ENCODE measurements at regions not wholly inside any gene's neighbourhood (a gene's known extent, or its start where the extent isn't known, plus 50 kb on each side); places are given as distances from the start of the nearest gene placed in this dataset.

- Histone ChIP-seq H3K9me3 (ENCODE audit: low read length) (no peaks in the 10 kb centered on the region), H3K4me2 (ENCODE audit: low read length) (no peak overlapping the region), H3K36me3 (ENCODE audit: insufficient read depth, low read length) (no peaks in the 10 kb centered on the region), H2AFZ (ENCODE audit: low read depth, low read length) (no peak overlapping the region), H3K27ac (ENCODE audit: low read length) (no peak overlapping the region), H3K9ac (ENCODE audit: low read length) (no peak overlapping the region), H4K20me1 (ENCODE audit: insufficient read depth) (no peaks in the 10 kb centered on the region), H3K4me3 (ENCODE audit: low read length) (no peak overlapping the region), H3K9me2 (ENCODE audit: insufficient read depth, low read length) (no peaks in the 10 kb centered on the region), H3K79me2 (replicated peaks; ENCODE audit: insufficient read depth, low read length) (no peaks in the 10 kb centered on the region), H3F3A (ENCODE audit: insufficient read depth, low read length, poor library complexity, severe bottlenecking) (no peaks in the 10 kb centered on the region), H3K27me3 (ENCODE audit: insufficient read depth, low read depth, low read length) (no peaks in the 10 kb centered on the region)
- no peak for TF ChIP-seq MXI1 (conservative IDR thresholded peaks at IDR 0.05; ENCODE audit: poor library complexity, severe bottlenecking)
- no peak for TF ChIP-seq SMC3 (conservative IDR thresholded peaks at IDR 0.05; ENCODE audit: poor library complexity)
- no peak for TF ChIP-seq EZH2 (IDR thresholded peaks at IDR 0.05; ENCODE audit: borderline replicate concordance, insufficient read depth, low read length, poor library complexity, severe bottlenecking)
- TF ChIP-seq RAD21 (conservative IDR thresholded peaks at IDR 0.05), result no peak
- TF ChIP-seq REST (IDR thresholded peaks at IDR 0.05; ENCODE audit: borderline replicate concordance), result no peak
These were observed 375.7 kb upstream of the AADAT start for GRCh38 chr4:170465429-170465828.

GRCh38 chr4:170464614-170465197 is 374.9 kb upstream of the AADAT start:
- no peak overlapping the region for H2AFZ ChIP-seq (ENCODE audit: low read depth, low read length)
- H3K27ac ChIP-seq (ENCODE audit: low read length), result no peak overlapping the region
- no peaks in the 10 kb centered on the region for H4K20me1 ChIP-seq (ENCODE audit: insufficient read depth)
- no peaks in the 10 kb centered on the region for H3K9me3 ChIP-seq (ENCODE audit: low read length)
- H3K4me3 ChIP-seq (ENCODE audit: low read length), result no peak overlapping the region
- H3K9me2 ChIP-seq (ENCODE audit: insufficient read depth, low read length), result no peaks in the 10 kb centered on the region
- TF ChIP-seq CTCF (IDR thresholded peaks at IDR 0.05; ENCODE audit: poor library complexity, severe bottlenecking) (no peak), MXI1 (conservative IDR thresholded peaks at IDR 0.05; ENCODE audit: poor library complexity, severe bottlenecking) (no peak), EZH2 (IDR thresholded peaks at IDR 0.05; ENCODE audit: borderline replicate concordance, insufficient read depth, low read length, poor library complexity, severe bottlenecking) (no peak), EP300 (conservative IDR thresholded peaks at IDR 0.05; ENCODE audit: poor library complexity, severe bottlenecking) (no peak), REST (IDR thresholded peaks at IDR 0.05; ENCODE audit: borderline replicate concordance) (no peak), RAD21 (conservative IDR thresholded peaks at IDR 0.05) (no peak), POLR2AphosphoS5 (IDR thresholded peaks at IDR 0.05) (no peak), TAF1 (IDR thresholded peaks at IDR 0.05; ENCODE audit: low read depth) (no peak), SMC3 (conservative IDR thresholded peaks at IDR 0.05; ENCODE audit: poor library complexity) (no peak)
- no peaks in the 10 kb centered on the region for H3K27me3 ChIP-seq (ENCODE audit: insufficient read depth, low read depth, low read length)
- no peak overlapping the region for H3K9ac ChIP-seq (ENCODE audit: low read length)
- H3K36me3 ChIP-seq (ENCODE audit: insufficient read depth, low read length), result no peaks in the 10 kb centered on the region
- H3K79me2 ChIP-seq (replicated peaks; ENCODE audit: insufficient read depth, low read length), result no peaks in the 10 kb centered on the region
- H3F3A ChIP-seq (ENCODE audit: insufficient read depth, low read length, poor library complexity, severe bottlenecking), result no peaks in the 10 kb centered on the region
- no peak overlapping the region for H3K4me2 ChIP-seq (ENCODE audit: low read length)
